Colon (tissue), 2 donors: ENCODE measurements at regions not wholly inside any gene's neighbourhood (a gene's known extent, or its start where the extent isn't known, plus 50 kb on each side); places are given as distances from the start of the nearest gene placed in this dataset.
"Not testable (repeated sequence)": the region's sequence is repeated elsewhere in the genome, so short reads cannot be mapped to it uniquely, and the experiment has no call there.

ENCODE experiments used
- FAIRE-seq: peaks from 2 replicates; lab custom pipeline; 2012; peaks lifted over from hg19 to GRCh38; lab: Jason Lieb, UNC
- donor health status: control.
- donor health status: control.

GRCh38 chr14:83913476-83913875 lies 1616.5 kb upstream of the FLRT2 start:
- FAIRE-seq, result no peak

DNA sequence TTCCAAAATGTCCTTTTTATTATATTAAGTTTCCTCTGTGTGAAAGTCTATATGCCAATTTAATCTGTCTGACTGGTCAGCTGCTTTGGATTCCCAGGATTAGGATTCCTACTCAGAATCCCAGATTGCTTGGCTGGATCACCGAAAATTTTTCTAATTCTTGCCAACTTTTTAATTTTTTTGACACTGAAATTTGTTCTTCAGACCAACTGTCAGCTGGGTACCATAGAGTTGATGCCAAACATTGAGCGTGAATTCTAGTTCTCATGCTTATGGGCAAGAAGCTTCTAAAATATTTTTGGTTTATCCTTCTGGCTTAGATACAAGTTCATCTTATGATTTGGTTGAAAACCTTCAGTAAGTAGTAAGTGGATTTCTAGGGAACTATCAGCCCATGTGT lies 1611.4 kb upstream of the FLRT2 start:
- no peak for FAIRE-seq

GRCh38 chr14:83919675-83920074 lies 1610.3 kb upstream of the FLRT2 start:
- not testable (repeated sequence) for FAIRE-seq

DNA sequence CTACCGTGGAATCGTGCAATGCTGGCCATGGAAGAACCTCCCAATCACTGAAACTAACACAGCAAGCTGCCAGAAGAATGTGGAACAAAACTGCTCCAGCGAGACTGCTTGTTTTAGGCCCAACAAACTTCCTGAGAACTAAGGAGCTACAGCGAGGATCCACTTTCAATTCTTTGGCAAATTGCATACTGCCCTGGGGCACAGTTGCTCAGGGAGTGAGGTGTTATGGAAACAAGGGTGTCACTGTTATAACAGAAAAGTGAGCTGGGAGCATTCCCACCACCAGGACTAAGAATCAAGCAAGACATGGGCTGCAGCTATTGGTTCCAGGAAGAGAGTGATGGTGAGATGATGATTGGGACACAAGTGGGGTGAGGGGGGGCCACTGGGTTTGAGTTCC lies 1606.1 kb upstream of the FLRT2 start:
- FAIRE-seq, result no peak

DNA sequence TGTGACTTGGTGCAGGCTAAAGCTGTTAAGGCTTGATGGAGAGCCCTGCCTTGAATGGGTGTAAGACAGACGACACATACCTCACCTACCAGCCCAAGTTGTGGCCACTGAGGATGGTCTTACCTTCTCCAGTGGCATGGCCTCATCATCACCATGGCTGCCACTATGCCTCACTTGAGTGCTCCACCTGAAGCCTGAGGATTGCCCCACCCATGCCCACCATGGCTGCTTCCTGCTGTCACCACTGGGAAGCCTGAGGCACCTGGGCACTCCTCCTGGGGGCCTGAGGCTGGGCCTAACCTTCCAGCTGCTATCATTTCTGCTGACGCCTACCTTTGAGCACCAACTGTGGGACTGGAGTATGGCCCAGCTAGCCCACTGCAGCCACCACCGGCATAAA lies 1605.7 kb upstream of the FLRT2 start:
- FAIRE-seq, result no peak

DNA sequence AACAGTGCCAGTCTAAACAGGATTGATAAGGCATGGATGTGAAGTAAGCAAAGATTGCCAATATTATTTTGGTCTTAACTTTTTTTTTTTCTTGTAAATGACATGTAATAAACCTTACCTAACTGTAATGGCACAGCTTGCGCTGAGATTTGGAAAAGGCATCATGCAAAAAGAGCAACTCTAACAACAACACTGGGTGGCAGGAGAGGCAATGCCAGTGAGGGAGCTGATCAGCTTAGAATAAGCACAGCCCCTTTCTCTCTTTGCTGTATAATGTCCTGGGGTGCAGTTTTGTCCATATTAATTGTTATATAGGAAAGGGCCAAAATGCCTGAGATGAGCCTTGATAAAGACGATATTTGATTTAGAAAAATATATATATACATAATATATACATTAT lies 1589.7 kb upstream of the FLRT2 start:
- FAIRE-seq, result no peak

DNA sequence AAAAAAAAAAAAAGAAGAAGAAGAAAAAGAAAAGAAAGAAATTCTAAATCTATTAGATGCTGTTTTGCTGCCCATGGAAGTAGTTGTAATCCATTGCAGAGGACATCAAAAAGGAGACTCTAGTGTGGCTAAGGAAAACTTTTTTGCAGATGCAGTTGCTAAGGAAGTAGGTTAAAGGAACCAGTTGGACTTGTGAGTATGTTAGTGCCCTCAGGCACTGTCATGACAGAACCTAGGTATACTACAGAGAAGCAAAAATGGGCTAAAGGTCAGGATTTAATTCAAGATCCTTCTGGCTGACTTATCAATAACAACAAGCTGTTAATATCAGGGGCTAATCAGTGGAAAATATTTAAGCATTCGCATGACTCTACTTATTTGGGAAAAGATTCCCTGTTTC lies 1571.6 kb upstream of the FLRT2 start:
- FAIRE-seq, result no peak

- FAIRE-seq, result no peak
These were observed 1569.0 kb upstream of the FLRT2 start for GRCh38 chr14:83960832-83961512.

DNA sequence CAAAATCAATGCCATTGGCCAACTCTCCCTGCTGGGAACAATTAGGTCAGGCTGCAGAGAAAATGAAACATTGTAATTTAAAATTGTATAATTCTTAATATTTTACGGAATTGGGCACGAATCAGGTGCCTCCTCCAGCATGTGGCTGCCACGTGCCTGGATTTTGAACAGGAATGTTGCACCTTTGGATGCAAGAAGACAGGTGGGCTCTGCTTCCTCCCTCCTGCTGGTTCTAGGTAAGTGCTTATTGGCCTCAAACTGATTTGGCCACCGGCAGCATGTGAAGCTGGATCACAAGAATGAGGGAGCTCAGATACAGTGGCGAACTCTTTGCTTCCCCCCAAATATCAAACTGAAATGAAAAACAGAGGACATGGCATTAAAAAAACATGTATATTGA lies 1559.9 kb upstream of the FLRT2 start:
- no peak for FAIRE-seq

DNA sequence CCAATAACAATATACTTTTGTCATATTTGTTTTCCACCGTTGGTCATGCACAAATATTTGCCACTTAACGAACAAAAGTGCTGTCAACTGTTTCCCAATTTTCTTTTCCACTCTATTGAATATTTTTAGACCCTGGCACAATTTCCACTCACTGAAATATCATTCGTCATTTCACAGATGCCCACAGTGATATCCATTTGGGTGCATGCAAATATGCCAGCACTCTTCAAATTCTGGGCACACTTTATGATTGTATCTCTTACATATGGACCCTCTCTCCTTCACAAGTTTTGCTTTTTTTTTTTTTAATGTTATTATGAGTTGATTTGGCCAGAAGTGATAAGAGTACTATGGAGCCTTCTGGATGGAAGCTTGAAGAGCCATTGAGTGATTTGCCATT lies 1557.3 kb upstream of the FLRT2 start:
- no peak for FAIRE-seq

GRCh38 chr14:83974647-83975163 lies 1555.2 kb upstream of the FLRT2 start:
- FAIRE-seq, result no peak

DNA sequence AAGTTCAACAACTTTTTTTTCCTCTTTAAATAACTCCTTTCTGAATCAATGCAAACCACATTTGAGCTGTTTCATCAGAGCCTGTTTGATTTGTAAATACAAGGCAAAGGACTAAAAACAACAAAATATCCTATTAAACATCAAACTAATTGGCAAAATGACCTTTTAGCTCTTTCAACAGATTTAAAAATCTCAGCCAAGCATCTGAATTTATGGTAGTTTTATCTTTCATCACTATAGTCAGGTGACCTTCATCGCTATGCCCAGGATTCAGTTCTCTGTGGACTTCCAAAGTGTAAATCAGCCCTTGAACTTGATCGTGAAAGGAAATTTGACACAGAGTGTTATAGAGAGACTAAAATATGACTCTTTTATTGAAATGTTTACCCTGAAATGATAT lies 1554.5 kb upstream of the FLRT2 start:
- no peak for FAIRE-seq

- FAIRE-seq, result no peak
These were observed 1553.8 kb upstream of the FLRT2 start for GRCh38 chr14:83975841-83976770.

- no peak for FAIRE-seq
These were observed 1552.4 kb upstream of the FLRT2 start for GRCh38 chr14:83977583-83977982.

GRCh38 chr14:83981676-83982258 lies 1548.2 kb upstream of the FLRT2 start:
- not testable (repeated sequence) for FAIRE-seq

DNA sequence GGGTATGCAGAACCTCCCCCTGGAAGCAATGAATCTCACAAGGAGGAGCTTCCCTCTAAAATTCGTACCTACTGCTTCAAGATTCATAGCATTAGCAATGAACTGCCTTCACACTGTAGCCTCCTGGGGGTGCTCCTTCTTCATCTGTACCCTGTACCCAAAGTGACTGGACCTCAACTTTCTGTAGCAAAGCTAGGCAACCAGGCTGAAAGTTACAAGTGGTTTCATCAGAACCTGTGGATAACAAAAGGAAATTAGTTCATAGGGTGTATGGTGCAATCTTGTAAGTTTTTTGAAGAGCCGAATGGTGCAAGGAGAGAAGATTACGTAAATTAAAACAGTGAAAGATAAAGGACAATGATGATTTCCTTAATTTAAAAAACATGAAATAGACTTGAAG lies 1541.7 kb upstream of the FLRT2 start:
- no peak for FAIRE-seq

- no peak for FAIRE-seq
These were observed 1538.3 kb upstream of the FLRT2 start for GRCh38 chr14:83991666-83992065.

DNA sequence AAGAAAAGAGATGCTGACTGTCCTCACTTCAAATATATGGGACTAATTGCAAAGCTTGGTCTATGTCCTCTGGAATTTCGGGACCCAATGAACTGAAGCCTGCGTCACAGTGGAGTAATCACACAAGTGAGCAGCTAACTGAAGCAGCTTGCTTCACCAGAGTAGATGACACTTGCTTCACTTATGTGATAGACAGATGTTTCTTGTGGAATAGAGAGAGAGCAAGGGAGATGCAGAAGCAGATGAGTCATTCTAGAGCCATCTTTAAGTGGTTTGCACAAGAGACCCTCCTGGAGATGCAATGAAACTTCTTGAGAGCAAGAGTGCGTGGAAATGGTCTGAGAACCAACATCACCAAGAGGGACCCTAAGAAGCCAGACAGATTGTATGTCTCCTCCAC lies 1537.1 kb upstream of the FLRT2 start:
- FAIRE-seq, result no peak

- FAIRE-seq, result no peak
These were observed 1536.4 kb upstream of the FLRT2 start for GRCh38 chr14:83993545-83993944.

DNA sequence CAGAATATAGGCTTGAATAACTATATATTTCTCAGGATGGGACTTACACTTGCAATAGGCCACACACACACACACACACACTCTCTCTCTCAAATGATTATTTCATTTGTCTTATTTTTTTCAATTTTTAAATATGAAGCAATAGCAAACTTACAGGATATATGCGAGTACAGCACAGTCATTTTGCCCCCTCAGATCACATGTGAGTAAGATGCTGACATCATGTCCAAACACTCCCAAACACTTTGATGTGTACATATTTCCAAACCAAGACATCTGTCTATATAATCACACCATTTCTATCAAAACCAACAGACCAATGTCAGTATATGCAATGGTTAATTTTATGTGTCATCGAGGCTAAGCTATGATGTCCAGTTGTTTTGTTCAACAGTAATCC lies 1535.9 kb upstream of the FLRT2 start:
- no peak for FAIRE-seq

GRCh38 chr14:84001023-84001422 lies 1528.9 kb upstream of the FLRT2 start:
- FAIRE-seq, result no peak

- FAIRE-seq, result no peak
These were observed 1526.6 kb upstream of the FLRT2 start for GRCh38 chr14:84003346-84003745.

GRCh38 chr14:84006643-84007155 lies 1523.2 kb upstream of the FLRT2 start:
- FAIRE-seq, result no peak
